Osteoblast (primary cell): ENCODE measurements at regions not wholly inside any gene's neighbourhood (a gene's known extent, or its start where the extent isn't known, plus 50 kb on each side); places are given as distances from the start of the nearest gene placed in this dataset.

ENCODE experiments used
- DNase-seq: peaks from one replicate; pipeline ENCODE4 v3.0.0; 2011; ENCODE audit warnings: low spot score, mixed read lengths; ENCODE audit not compliant: insufficient read length; ENCODE audit errors: missing footprints
- H2AFZ ChIP-seq: 2 replicates; pipeline ENCODE4 v1.6.0; 2011; ENCODE audit warnings: mild to moderate bottlenecking, low read length
- H3K27ac ChIP-seq: 2 replicates; pipeline ENCODE4 v1.5.1; 2011; ENCODE audit warnings: mild to moderate bottlenecking, low read depth, low read length, moderate library complexity
- H3K27me3 ChIP-seq: 2 replicates; pipeline ENCODE4 v1.6.0; 2012; ENCODE audit warnings: mild to moderate bottlenecking, control low read depth, inconsistent platforms, low read length, moderate library complexity; ENCODE audit not compliant: insufficient read depth
- H3K36me3 ChIP-seq: 2 replicates; pipeline ENCODE4 v1.5.1; 2011; ENCODE audit warnings: mild to moderate bottlenecking, low read length, control low read depth, moderate library complexity; ENCODE audit not compliant: insufficient read depth
- H3K4me1 ChIP-seq: 2 replicates; pipeline ENCODE4 v1.5.1; 2011; ENCODE audit warnings: mild to moderate bottlenecking, low read length, control low read depth, moderate library complexity; ENCODE audit not compliant: insufficient read depth
- H3K4me2 ChIP-seq: 2 replicates; pipeline ENCODE4 v1.6.0; 2011; ENCODE audit warnings: mild to moderate bottlenecking, low read length; ENCODE audit not compliant: insufficient read depth
- H3K4me3 ChIP-seq: fragments of 200-600 bp; sonication (generic); 3 replicates; pipeline ENCODE4 v1.5.1; 2012; ENCODE audit warnings: mild to moderate bottlenecking, low read length, inconsistent platforms; ENCODE audit not compliant: insufficient read depth
- H3K79me2 ChIP-seq: 2 replicates; pipeline ENCODE4 v1.6.0; 2012; ENCODE audit warnings: mild to moderate bottlenecking, low read length, control low read depth, inconsistent platforms; ENCODE audit not compliant: insufficient read depth
- H3K9me3 ChIP-seq: 2 replicates; pipeline ENCODE4 v1.5.1; 2011; ENCODE audit warnings: low read depth, low read length, control low read depth
- H4K20me1 ChIP-seq: 2 replicates; pipeline ENCODE4 v1.6.0; 2012; ENCODE audit warnings: mild to moderate bottlenecking, low read length, control low read depth; ENCODE audit not compliant: insufficient read depth
- CTCF ChIP-seq: IDR thresholded peaks from 2 replicates; pipeline ENCODE4 v1.5.1; 2011; ENCODE audit warnings: mild to moderate bottlenecking, low read depth, low read length, moderate library complexity; ENCODE audit errors: extremely low read depth

- Histone ChIP-seq H3K4me2 (no peak overlapping the region), H3K27ac (no peak overlapping the region), H3K79me2 (no peaks in the 10 kb centered on the region), H3K36me3 (no peaks in the 10 kb centered on the region), H4K20me1 (no peaks in the 10 kb centered on the region), H2AFZ (no peak overlapping the region), H3K4me3 (no peak overlapping the region), H3K4me1 (no peaks in the 10 kb centered on the region), H3K27me3 (no peaks in the 10 kb centered on the region), H3K9me3 (no peaks in the 10 kb centered on the region)
- no peak for TF ChIP-seq CTCF
- no peak for DNase-seq
These were observed 1851.5 kb upstream of the NUDT12 start for GRCh38 chr5:105414067-105414466.

- no peaks in the 10 kb centered on the region for H3K27me3 ChIP-seq
These were observed 1850.9 kb upstream of the NUDT12 start for GRCh38 chr5:105413406-105413990.

GRCh38 chr5:105409695-105410094, 1847.1 kb upstream of the NUDT12 start:
- no peak for DNase-seq
- no peaks in the 10 kb centered on the region for H3K36me3 ChIP-seq
- no peak for TF ChIP-seq CTCF
- no peaks in the 10 kb centered on the region for H3K27me3 ChIP-seq
- no peak overlapping the region for H3K27ac ChIP-seq
- H2AFZ ChIP-seq = no peak overlapping the region
- H3K4me1 ChIP-seq = no peaks in the 10 kb centered on the region
- H3K79me2 ChIP-seq = no peaks in the 10 kb centered on the region
- no peaks in the 10 kb centered on the region for H3K9me3 ChIP-seq
- no peaks in the 10 kb centered on the region for H4K20me1 ChIP-seq
- no peak overlapping the region for H3K4me2 ChIP-seq
- H3K4me3 ChIP-seq = no peak overlapping the region

More at GRCh38 chr5:105413406-105413990, 1850.9 kb upstream of the NUDT12 start:
- Histone ChIP-seq H3K27ac (no peak overlapping the region), H2AFZ (no peak overlapping the region), H3K4me2 (no peak overlapping the region), H3K79me2 (no peaks in the 10 kb centered on the region), H3K9me3 (no peaks in the 10 kb centered on the region), H3K4me1 (no peaks in the 10 kb centered on the region), H3K36me3 (no peaks in the 10 kb centered on the region), H4K20me1 (no peaks in the 10 kb centered on the region), H3K4me3 (no peak overlapping the region)
- no peak for TF ChIP-seq CTCF
- peak; percentile 13 for DNase-seq

- Histone ChIP-seq H3K79me2 (no peaks in the 10 kb centered on the region), H3K27ac (no peak overlapping the region), H3K4me2 (no peak overlapping the region), H4K20me1 (no peaks in the 10 kb centered on the region), H3K9me3 (no peaks in the 10 kb centered on the region), H3K36me3 (no peaks in the 10 kb centered on the region), H2AFZ (no peak overlapping the region), H3K4me1 (no peaks in the 10 kb centered on the region), H3K27me3 (no peaks in the 10 kb centered on the region), H3K4me3 (no peak overlapping the region)
- no peak for DNase-seq
- no peak for TF ChIP-seq CTCF
These were observed 1844.6 kb upstream of the NUDT12 start for GRCh38 chr5:105407200-105407599.
